Prostate gland (tissue), 2 donors: ENCODE measurements at regions not wholly inside any gene's neighbourhood (a gene's known extent, or its start where the extent isn't known, plus 50 kb on each side); places are given as distances from the start of the nearest gene placed in this dataset.
"Not testable (repeated sequence)": the region's sequence is repeated elsewhere in the genome, so short reads cannot be mapped to it uniquely, and the experiment has no call there.

Experiments
- CTCF ChIP-seq, 4 experiments: fragments of 200-600 bp in 2 of 4; fragments of 450-650 bp in 2 of 4; sonication (generic) in 2 of 4; IDR thresholded peaks; 1 replicate in 3 of 4; 2 replicates in 1 of 4; pipeline ENCODE4 v1.5.1; 2016 to 2019; ENCODE audit warnings: antibody characterized with exemption in 4 of 4, mild to moderate bottlenecking in 2 of 4, moderate library complexity in 2 of 4
- POLR2A ChIP-seq: fragments of 450-650 bp; IDR thresholded peaks from one replicate; pipeline ENCODE4 v1.6.1; 2016; ENCODE audit warnings: antibody characterized with exemption, mild to moderate bottlenecking
- POLR2AphosphoS5 ChIP-seq: sonication (generic); formaldehyde crosslinking; IDR thresholded peaks from one replicate; pipeline ENCODE4 v1.6.1; 2017; ENCODE audit warnings: antibody characterized with exemption

- TF ChIP-seq CTCF (IDR thresholded peaks at IDR 0.05); POLR2A; POLR2AphosphoS5: not testable (repeated sequence)
Observed at GRCh38 chr12:9295872-9296271, 87.7 kb upstream of the PZP start.
